ENCODE measurements at regions not wholly inside any gene's neighbourhood (a gene's known extent, or its start where the extent isn't known, plus 50 kb on each side); places are given as distances from the start of the nearest gene placed in this dataset.

- Histone ChIP-seq H4K20me1 (ENCODE audit: control insufficient read depth, insufficient read depth, low read depth, low read length) (no peaks in the 10 kb centered on the region), H3K9me2 (replicated peaks; ENCODE audit: control insufficient read depth, low read length) (no peaks in the 10 kb centered on the region), H3K27me3 (ENCODE audit: control insufficient read depth, low read length) (no peaks in the 10 kb centered on the region), H3K27ac (ENCODE audit: low read depth, low read length) (no peak overlapping the region), H3K4me2 (ENCODE audit: low read length) (no peak overlapping the region), H3K4me3 (ENCODE audit: low read length) (no peak overlapping the region), H3K9me3 (ENCODE audit: control insufficient read depth, insufficient read depth, low read length) (no peaks in the 10 kb centered on the region), H3K4me1 (ENCODE audit: control insufficient read depth, low read length) (peaks cover 24% of the 10 kb centered on the region), H3F3A (ENCODE audit: control insufficient read depth, insufficient read depth) (no peaks in the 10 kb centered on the region), H3K36me3 (ENCODE audit: control insufficient read depth, low read length) (no peaks in the 10 kb centered on the region), H3K79me2 (ENCODE audit: control insufficient read depth, low read length) (no peaks in the 10 kb centered on the region)
- no peak for TF ChIP-seq EZH2phosphoT487 (IDR thresholded peaks at IDR 0.05; ENCODE audit: borderline replicate concordance, low read length)
- TF ChIP-seq, protein P1, sequence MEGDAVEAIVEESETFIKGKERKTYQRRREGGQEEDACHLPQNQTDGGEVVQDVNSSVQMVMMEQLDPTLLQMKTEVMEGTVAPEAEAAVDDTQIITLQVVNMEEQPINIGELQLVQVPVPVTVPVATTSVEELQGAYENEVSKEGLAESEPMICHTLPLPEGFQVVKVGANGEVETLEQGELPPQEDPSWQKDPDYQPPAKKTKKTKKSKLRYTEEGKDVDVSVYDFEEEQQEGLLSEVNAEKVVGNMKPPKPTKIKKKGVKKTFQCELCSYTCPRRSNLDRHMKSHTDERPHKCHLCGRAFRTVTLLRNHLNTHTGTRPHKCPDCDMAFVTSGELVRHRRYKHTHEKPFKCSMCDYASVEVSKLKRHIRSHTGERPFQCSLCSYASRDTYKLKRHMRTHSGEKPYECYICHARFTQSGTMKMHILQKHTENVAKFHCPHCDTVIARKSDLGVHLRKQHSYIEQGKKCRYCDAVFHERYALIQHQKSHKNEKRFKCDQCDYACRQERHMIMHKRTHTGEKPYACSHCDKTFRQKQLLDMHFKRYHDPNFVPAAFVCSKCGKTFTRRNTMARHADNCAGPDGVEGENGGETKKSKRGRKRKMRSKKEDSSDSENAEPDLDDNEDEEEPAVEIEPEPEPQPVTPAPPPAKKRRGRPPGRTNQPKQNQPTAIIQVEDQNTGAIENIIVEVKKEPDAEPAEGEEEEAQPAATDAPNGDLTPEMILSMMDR (IDR thresholded peaks at IDR 0.05; ENCODE audit: low read depth, low read length, poor library complexity, severe bottlenecking) = no peak
These were observed 532.9 kb upstream of the ID2 start for GRCh38 chr2:8149007-8149405.

- Histone ChIP-seq H3K79me2 (ENCODE audit: control insufficient read depth, low read length) (no peaks in the 10 kb centered on the region), H3K27ac (ENCODE audit: low read depth, low read length) (no peak overlapping the region), H4K20me1 (ENCODE audit: control insufficient read depth, insufficient read depth, low read depth, low read length) (no peaks in the 10 kb centered on the region), H3K9me2 (replicated peaks; ENCODE audit: control insufficient read depth, low read length) (no peaks in the 10 kb centered on the region), H3K4me1 (ENCODE audit: control insufficient read depth, low read length) (peaks cover 33% of the 10 kb centered on the region), H3F3A (ENCODE audit: control insufficient read depth, insufficient read depth) (no peaks in the 10 kb centered on the region), H3K4me3 (ENCODE audit: low read length) (no peak overlapping the region), H3K36me3 (ENCODE audit: control insufficient read depth, low read length) (no peaks in the 10 kb centered on the region), H3K9me3 (ENCODE audit: control insufficient read depth, insufficient read depth, low read length) (no peaks in the 10 kb centered on the region), H3K4me2 (ENCODE audit: low read length) (no peak overlapping the region), H3K27me3 (ENCODE audit: control insufficient read depth, low read length) (no peaks in the 10 kb centered on the region)
- TF ChIP-seq, protein P1 (IDR thresholded peaks at IDR 0.05; ENCODE audit: low read depth, low read length, poor library complexity, severe bottlenecking) = no peak
- no peak for TF ChIP-seq EZH2phosphoT487 (IDR thresholded peaks at IDR 0.05; ENCODE audit: borderline replicate concordance, low read length)
These were observed 531.8 kb upstream of the ID2 start for GRCh38 chr2:8149985-8150539.

GRCh38 chr2:8151888-8152287 is 530.0 kb upstream of the ID2 start:
- H3K27ac ChIP-seq (ENCODE audit: low read depth, low read length) = no peak overlapping the region
- H3K36me3 ChIP-seq (ENCODE audit: control insufficient read depth, low read length) = no peaks in the 10 kb centered on the region
- H3K9me2 ChIP-seq (replicated peaks; ENCODE audit: control insufficient read depth, low read length) = no peaks in the 10 kb centered on the region
- H3K4me3 ChIP-seq (ENCODE audit: low read length) = no peak overlapping the region
- no peaks in the 10 kb centered on the region for H3F3A ChIP-seq (ENCODE audit: control insufficient read depth, insufficient read depth)
- H3K4me1 ChIP-seq (ENCODE audit: control insufficient read depth, low read length) = peaks cover 27% of the 10 kb centered on the region
- no peaks in the 10 kb centered on the region for H3K9me3 ChIP-seq (ENCODE audit: control insufficient read depth, insufficient read depth, low read length)
- H3K79me2 ChIP-seq (ENCODE audit: control insufficient read depth, low read length) = no peaks in the 10 kb centered on the region
- H3K4me2 ChIP-seq (ENCODE audit: low read length) = no peak overlapping the region
- no peaks in the 10 kb centered on the region for H4K20me1 ChIP-seq (ENCODE audit: control insufficient read depth, insufficient read depth, low read depth, low read length)
- no peaks in the 10 kb centered on the region for H3K27me3 ChIP-seq (ENCODE audit: control insufficient read depth, low read length)
- TF ChIP-seq, protein P1 (IDR thresholded peaks at IDR 0.05; ENCODE audit: low read depth, low read length, poor library complexity, severe bottlenecking) = no peak
- TF ChIP-seq EZH2phosphoT487 (IDR thresholded peaks at IDR 0.05; ENCODE audit: borderline replicate concordance, low read length) = no peak

Data from DOHH2 (cell line).